IPS-20b (cell line): ENCODE measurements at regions not wholly inside any gene's neighbourhood (a gene's known extent, or its start where the extent isn't known, plus 50 kb on each side); places are given as distances from the start of the nearest gene placed in this dataset.
"Not testable (repeated sequence)": the region's sequence is repeated elsewhere in the genome, so short reads cannot be mapped to it uniquely, and the experiment has no call there.

Experiments
- H3K27ac ChIP-seq: one replicate; pipeline ENCODE4 v1.5.1; 2013; ENCODE audit warnings: low read length
- H3K27me3 ChIP-seq: 2 replicates; pipeline ENCODE4 v1.6.1; 2013; ENCODE audit warnings: mild to moderate bottlenecking, low read length, inconsistent platforms; ENCODE audit not compliant: insufficient read depth
- H3K36me3 ChIP-seq: 2 replicates; pipeline ENCODE4 v1.6.1; 2013; ENCODE audit warnings: low read depth, mild to moderate bottlenecking, inconsistent platforms, low read length, moderate library complexity; ENCODE audit not compliant: insufficient read depth
- H3K4me1 ChIP-seq: 2 replicates; pipeline ENCODE4 v1.6.1; 2013; ENCODE audit warnings: mild to moderate bottlenecking, control low read depth, inconsistent platforms, low read length, moderate library complexity; ENCODE audit not compliant: insufficient read depth
- H3K4me3 ChIP-seq: 2 replicates; pipeline ENCODE4 v1.5.1; 2013; ENCODE audit warnings: mild to moderate bottlenecking, low read length, inconsistent platforms
- H3K9ac ChIP-seq: 2 replicates; pipeline ENCODE4 v1.6.1; 2013; ENCODE audit warnings: low read depth, mild to moderate bottlenecking, inconsistent platforms, low read length, moderate library complexity
- H3K9me3 ChIP-seq: 2 replicates; pipeline ENCODE4 v1.6.1; 2013; ENCODE audit warnings: mild to moderate bottlenecking, low read depth, low read length, inconsistent platforms; ENCODE audit not compliant: insufficient read depth

DNA sequence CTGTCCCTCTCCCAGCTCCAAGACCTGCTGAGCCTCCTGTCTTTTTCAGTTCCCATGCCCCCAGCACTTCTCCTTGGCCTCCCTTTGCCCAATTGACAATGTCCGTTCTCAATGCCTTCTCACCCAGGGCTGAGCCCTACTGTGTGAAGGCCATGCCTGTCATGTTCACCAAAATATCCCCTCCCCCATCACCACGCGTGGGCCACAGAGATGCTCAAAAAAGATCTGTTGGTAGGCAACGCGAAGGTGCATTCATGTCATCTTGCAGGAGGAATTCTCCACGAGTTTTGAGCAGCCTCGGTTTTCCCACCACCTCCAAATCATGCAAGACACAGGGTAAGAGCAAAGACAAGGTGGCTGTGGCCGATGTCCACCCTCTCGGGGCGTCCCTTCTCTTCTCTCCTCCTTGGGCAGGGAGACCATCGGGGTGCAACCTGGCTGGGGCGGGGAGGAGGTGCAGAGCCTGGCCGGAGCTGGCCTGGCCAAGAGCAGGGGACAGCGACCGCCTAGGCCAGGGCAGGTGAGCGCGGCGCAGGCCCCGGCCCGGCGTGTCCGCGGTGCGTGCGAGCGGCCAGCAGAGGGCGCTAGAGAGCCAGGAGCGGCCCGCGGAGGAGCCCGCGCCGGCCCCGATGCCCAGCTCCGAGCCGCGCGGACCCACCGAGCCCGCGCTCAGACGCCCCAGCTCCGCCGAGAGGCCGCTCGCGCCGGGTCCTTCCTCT is 56.3 kb upstream of the KRTAP5-11 start:
- Histone ChIP-seq H3K27me3 (peaks cover 25% of the 10 kb centered on the region), H3K4me3 (peak overlapping the region; percentile 42; the same call in 1 of the 2 replicates)
- H3K27ac ChIP-seq, H3K9ac ChIP-seq, H3K36me3 ChIP-seq, H3K9me3 ChIP-seq, H3K4me1 ChIP-seq: not testable (repeated sequence)

DNA sequence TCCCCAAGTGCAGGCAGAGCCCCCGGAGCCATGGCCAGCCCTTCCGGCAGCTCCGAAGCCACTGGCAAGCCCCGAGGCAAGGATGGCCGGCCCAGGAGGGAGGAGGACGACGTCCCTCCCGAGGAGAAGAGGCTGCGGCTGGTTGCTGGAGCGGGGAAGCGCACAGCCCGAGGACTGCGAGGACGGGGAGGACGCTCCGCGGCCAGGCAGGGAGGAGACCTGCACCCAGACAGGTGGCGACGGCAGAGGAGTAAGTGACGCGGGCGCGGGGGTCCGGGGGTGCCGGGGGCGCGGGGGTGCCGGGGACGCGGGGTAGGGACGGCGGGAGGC is 56.8 kb upstream of the KRTAP5-11 start:
- not testable (repeated sequence) for H3K27ac ChIP-seq, H3K9ac ChIP-seq, H3K4me1 ChIP-seq, H3K9me3 ChIP-seq, H3K36me3 ChIP-seq
- Histone ChIP-seq H3K27me3 (peaks cover 25% of the 10 kb centered on the region), H3K4me3 (peak overlapping the region; percentile 42; the same call in 1 of the 2 replicates)

DNA sequence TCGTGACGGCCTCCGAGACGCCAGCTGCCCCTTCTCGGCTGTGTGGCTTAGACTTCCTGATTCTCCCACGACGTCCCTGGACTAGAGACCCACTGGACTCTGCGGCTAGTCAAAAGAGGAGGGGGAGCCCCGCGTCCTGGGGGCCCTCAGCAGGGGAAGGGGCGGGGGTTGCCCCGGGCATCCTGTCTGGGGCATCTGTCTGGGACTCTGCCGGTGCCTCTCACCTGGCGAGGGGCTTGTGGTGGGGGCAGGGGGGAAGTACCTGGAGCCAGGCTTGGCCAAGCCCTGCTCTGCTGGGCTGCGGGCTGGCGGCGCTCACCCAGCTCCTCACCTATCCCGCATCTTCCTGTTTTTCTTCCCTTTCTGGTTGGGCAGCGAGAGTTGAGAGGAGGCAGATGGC is 57.2 kb upstream of the KRTAP5-11 start:
- not testable (repeated sequence) for H3K9me3 ChIP-seq, H3K27ac ChIP-seq, H3K9ac ChIP-seq, H3K4me3 ChIP-seq, H3K4me1 ChIP-seq, H3K36me3 ChIP-seq
- H3K27me3 ChIP-seq = peaks cover 25% of the 10 kb centered on the region

DNA sequence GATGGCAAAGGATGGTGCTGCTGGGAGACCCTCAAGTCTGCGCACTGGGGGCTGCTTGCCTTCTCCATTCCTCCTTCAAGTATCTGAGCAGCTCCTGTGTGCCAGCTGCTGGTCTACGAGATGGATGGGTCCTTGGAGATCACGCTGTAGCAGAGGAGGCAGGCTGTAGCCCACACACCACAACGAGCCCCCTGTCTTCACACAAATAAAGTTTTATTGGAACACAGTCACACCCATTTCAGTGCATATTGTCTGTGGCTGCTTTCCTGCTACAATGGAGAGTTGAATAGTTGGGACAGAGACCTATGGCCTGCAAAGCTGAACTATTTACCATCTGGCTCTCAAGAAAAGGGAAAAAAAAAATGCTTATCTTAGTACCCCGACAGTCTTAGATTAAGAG is 64.4 kb upstream of the KRTAP5-11 start:
- H3K9ac ChIP-seq, H3K27ac ChIP-seq, H3K4me3 ChIP-seq, H3K27me3 ChIP-seq, H3K36me3 ChIP-seq, H3K9me3 ChIP-seq, H3K4me1 ChIP-seq: not testable (repeated sequence)

DNA sequence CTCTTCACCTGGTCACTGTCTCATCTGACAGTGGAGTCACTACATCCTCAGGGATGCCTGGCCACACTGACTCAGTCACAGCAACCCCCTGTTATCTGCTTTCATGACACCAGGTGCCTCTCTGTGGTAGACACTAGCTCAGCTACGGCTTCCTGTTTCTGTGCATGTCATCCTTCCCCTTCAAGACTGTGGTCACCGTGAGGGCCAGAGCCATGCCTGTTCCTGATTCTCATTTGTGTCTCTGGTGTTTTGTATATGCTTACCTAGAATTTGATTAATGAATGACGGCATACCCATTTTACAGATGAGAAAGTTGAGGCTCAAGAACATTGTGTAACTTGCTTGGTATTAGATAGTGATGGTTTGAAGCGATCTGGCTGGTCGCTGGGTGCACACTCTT is 70.3 kb upstream of the KRTAP5-11 start:
- H3K36me3 ChIP-seq, H3K27ac ChIP-seq, H3K4me1 ChIP-seq, H3K27me3 ChIP-seq, H3K9me3 ChIP-seq, H3K4me3 ChIP-seq, H3K9ac ChIP-seq: not testable (repeated sequence)

DNA sequence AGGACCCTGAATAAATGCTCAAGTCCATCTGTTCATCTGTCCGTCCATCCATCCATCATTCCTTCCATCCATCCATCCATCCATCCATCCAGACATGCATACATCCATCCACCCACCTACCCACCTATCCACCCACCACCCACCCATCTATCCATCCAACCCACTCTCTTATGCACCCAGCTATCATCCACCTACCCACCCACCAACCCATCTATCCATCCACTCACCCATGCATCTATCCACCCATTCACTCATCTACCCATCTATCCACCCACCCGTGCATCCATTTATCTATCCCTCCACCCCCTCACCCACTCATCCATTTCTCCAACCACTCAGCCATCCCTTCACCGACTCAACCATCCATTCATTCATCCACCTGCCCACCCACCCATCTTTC is 71.7 kb upstream of the KRTAP5-11 start:
- not testable (repeated sequence) for H3K9ac ChIP-seq, H3K36me3 ChIP-seq

DNA sequence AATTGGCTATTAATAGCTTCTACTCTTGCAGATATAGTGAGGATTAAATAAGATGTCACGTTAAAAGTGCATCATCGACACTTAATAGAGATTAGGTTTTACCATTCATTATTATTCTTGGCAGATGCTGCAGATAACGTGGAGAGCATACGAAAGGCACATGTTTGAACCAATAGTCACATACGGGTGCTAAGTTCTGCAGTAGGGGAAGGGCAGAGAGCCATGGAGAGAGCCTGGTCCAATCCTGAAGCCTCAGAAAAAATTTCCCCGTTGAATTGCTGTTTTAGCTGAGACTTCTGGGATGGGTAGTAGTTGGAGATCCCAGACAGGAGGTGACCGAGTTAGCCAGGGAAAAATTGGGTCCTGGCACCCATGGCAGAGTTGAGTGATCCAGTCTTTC is 72.4 kb upstream of the KRTAP5-11 start:
- H3K9ac ChIP-seq, H3K27ac ChIP-seq, H3K9me3 ChIP-seq, H3K4me3 ChIP-seq, H3K36me3 ChIP-seq, H3K4me1 ChIP-seq, H3K27me3 ChIP-seq: not testable (repeated sequence)

More for the DNA sequence above, 71.7 kb upstream of the KRTAP5-11 start:
- not testable (repeated sequence) for H3K9me3 ChIP-seq, H3K4me3 ChIP-seq, H3K27ac ChIP-seq, H3K4me1 ChIP-seq, H3K27me3 ChIP-seq

DNA sequence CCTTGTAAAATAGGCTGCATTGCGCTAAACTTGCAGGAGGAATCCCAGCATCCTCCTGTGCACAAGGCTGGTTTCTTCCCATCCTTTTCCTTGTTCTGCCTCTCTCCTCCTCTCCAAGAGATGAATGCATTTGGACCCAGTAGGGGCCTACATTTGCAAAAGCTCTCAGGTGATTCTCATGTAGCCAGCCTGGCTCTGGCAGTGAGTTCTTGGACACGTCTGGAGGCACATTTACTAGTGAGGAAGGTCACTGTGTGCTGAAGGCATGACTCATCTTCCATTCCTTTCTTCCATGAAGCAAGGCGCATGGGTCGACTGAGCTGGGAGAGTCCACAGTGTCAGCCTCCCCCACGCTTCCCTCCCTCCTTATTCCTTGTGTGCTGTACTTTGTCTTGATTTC is 73.8 kb upstream of the KRTAP5-11 start:
- H3K27me3 ChIP-seq, H3K4me1 ChIP-seq, H3K9me3 ChIP-seq, H3K9ac ChIP-seq, H3K4me3 ChIP-seq, H3K27ac ChIP-seq, H3K36me3 ChIP-seq: not testable (repeated sequence)

DNA sequence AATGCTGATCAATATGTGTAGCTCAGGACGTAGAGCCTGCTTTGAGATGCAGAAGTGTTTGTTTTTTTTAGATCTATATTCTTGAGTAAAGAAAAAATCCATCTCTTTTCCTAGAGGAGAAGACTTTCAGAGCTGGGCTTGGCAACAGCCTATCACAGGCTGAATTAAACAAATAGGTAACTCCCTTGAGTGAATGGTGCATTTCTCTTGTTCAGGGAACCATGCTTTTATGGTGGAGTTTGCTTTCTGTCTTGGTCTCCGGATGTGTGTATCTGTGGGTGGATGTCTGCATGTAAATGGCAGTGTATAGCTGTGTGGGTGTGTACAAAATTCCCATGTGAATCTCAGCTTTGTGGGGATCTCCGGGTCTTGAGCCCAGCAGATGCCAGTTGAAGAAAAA is 82.3 kb upstream of the KRTAP5-11 start:
- H3K27ac ChIP-seq, H3K9ac ChIP-seq, H3K27me3 ChIP-seq, H3K36me3 ChIP-seq, H3K4me3 ChIP-seq, H3K4me1 ChIP-seq, H3K9me3 ChIP-seq: not testable (repeated sequence)

DNA sequence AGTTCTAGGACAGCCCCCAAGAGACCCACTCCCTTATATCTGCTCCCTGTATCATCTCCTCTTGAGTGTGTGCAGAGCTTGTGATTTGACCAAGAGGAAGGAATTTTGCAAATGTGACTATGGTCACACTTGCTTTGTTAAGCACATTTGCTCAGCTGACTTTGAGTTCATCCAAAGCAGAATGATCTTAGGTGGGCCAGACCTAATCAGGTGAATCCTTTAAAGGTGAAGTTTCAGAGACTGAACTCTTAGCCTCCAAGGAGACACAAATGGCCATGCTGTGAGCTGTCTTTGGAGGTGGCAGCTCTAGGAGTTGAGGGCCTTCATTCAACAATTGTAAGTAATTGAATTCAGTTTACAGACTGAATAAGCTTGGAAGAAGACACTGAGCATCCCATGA is 115.4 kb upstream of the KRTAP5-11 start:
- not testable (repeated sequence) for H3K36me3 ChIP-seq, H3K27ac ChIP-seq, H3K4me3 ChIP-seq, H3K9ac ChIP-seq, H3K27me3 ChIP-seq, H3K4me1 ChIP-seq, H3K9me3 ChIP-seq

DNA sequence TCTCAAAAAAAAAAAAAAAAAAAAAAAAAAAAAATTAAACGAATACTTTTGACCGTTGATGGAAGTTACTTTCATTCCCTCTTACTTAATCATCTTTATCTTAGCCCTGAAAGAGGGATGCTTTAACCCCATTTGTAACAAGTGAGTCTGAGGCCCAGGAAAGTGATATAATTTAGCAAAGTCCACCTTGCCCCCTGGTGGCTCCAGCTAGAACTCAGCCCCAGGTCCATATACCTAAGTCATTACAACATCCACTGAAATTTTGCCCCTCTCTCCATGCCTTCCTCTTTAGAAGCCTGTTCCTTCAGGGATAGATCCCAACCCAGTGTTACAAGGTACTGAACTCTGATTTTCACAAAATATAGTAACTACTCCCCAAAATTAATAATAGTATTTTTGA is 116.3 kb upstream of the KRTAP5-11 start:
- H3K9ac ChIP-seq, H3K4me3 ChIP-seq, H3K27ac ChIP-seq, H3K4me1 ChIP-seq, H3K27me3 ChIP-seq, H3K36me3 ChIP-seq, H3K9me3 ChIP-seq: not testable (repeated sequence)

DNA sequence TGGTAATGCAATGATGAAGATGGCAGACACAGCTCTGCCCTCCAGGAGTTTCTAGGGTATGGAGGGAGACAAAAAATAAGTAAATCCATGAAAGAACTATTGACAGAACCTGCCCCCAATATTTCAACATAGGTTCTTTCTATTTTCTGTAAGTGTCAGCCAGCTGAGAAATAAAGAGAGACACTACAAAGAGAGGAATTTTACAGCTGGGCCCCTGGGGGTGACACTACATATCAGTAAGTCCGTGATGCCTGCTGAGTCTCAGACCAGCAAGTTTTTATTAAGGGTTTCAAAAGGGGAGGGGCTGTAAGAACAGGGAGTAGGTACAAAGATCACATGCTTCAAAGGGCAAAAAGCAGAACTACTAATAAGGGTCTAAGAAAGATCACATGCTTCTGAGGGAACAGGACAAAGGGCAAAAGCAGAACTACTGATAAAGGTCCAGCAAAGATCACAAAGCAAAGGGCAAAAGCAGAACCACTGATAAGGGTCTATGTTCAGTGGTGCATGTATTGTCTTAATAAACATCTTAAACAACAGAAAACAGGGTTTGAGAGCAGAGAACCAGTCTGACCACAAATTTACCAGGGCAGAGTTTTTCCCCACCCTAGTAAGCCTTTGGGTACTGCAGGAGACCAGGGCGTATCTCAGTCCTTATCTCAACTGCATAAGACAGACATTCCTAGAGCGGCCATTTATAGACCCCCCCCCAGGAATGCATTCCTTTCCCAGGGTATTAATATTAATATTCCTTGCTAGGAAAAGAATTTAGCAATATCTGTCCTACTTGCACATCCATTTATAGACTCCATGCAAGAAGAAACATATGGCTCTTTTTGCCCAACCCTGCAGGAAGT is 119.0 kb upstream of the KRTAP5-11 start:
- H3K27ac ChIP-seq, H3K36me3 ChIP-seq, H3K4me1 ChIP-seq, H3K4me3 ChIP-seq, H3K9ac ChIP-seq, H3K27me3 ChIP-seq, H3K9me3 ChIP-seq: not testable (repeated sequence)
